ENCODE measurements at regions not wholly inside any gene's neighbourhood (a gene's known extent, or its start where the extent isn't known, plus 50 kb on each side); places are given as distances from the start of the nearest gene placed in this dataset.

DNA sequence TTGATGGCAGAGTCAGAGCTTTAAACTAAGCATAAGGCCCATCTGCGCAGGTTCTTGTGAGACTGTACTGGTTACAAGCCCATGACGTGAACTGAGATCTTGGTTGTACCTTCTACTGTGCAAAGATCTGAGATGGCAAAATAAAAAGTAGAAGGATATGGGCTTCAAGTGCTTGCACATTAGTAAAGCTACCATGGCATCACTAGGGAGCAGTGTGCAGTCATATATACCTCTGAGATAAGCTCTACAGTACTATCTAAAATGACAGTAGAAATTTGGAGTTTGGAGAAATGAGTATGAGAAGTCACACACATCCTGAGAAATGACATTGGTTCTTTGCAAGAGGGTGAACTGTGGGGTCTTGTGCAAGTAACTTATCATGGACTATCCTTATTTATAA lies 408.2 kb upstream of the PRR16 start:
- Histone ChIP-seq H2AFZ (ENCODE audit: low read depth, low read length) (no peak overlapping the region), H3K4me2 (ENCODE audit: insufficient read depth, low read length) (no peak overlapping the region), H3K4me1 (replicated peaks in 1 of 2; ENCODE audit: control insufficient read depth in 2 of 2, insufficient read depth in 2 of 2, low read length in 2 of 2) (no peaks in the 10 kb centered on the region), H3K79me2 (ENCODE audit: control insufficient read depth, insufficient read depth, low read length) (no peaks in the 10 kb centered on the region), H3K36me3 (ENCODE audit: control insufficient read depth, insufficient read depth, low read length) (no peaks in the 10 kb centered on the region), H3K9me3 (replicated peaks; ENCODE audit: control insufficient read depth, insufficient read depth, low read depth, low read length) (0 out of 2 replicates have a peak, but pooled peaks cover 2% of the 10 kb centered on the region), H3K27ac (ENCODE audit: extremely low read depth, low read depth, low read length) (no peak overlapping the region), H3K4me3 (no peak overlapping the region), H3K9me1 (ENCODE audit: control insufficient read depth, insufficient read depth, low read length) (no peaks in the 10 kb centered on the region), H3K9ac (ENCODE audit: insufficient read depth in 1 of 2, low read depth in 2 of 2, low read length in 2 of 2) (no peak overlapping the region), H4K20me1 (replicated peaks; ENCODE audit: control insufficient read depth, insufficient read depth, low read length) (no peaks in the 10 kb centered on the region), H3K27me3 (ENCODE audit: control insufficient read depth in 2 of 2, insufficient read depth in 2 of 2, low read length in 2 of 2) (no peaks in the 10 kb centered on the region)
- FAIRE-seq (no peak), DNase-seq (ENCODE audit: extremely low read depth in 1 of 4, low spot score in 3 of 4) (peak in 1 of 4 experiments; percentile 11), ATAC-seq (no peak)
- TF ChIP-seq BRD9 (IDR thresholded peaks at IDR 0.05; ENCODE audit: low read depth, partially characterized antibody) (no peak), RAD21 (CRISPR knock-in tag; conservative IDR thresholded peaks at IDR 0.05 in 1 of 2, IDR thresholded peaks at IDR 0.05 in 1 of 2) (peak; percentile 48 to 65)
- ChIA-PET POLR2A (no interaction called here), CTCF (ENCODE audit: low intra/inter-chr PET ratio) (no interaction called here)
- in situ Hi-C loops (cut with MboI): no loop called here
- intact Hi-C loops (cut with micrococcal nuclease): no loop called here
- no TSS peak for BruUV-seq (replicated peaks)
- 12% methylated on average over 2 of the region's 2 CpGs for WGBS (ENCODE audit: insufficient coverage, low coverage, missing lambda C conversion rate)

DNA sequence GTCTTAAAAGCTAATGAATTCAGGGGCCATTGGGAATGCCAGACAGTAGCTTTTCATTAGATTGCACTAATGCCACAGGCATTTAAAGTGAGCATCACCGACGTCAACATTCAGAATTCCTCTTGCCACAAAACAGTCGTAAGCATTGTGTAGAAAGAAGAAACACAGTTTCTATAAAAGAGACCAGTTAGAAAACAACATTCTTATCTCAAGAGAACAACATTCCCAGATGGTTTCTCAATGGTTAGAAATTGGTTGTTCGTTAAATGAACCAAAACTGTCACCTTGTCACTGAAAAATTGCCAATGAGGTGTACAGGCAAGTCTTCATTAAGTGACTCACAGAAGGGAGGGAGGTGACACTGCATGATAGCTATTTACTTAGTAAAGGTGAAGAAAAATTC lies 401.6 kb upstream of the PRR16 start:
- WGBS (ENCODE audit: insufficient coverage, low coverage, missing lambda C conversion rate): 8% methylated on average over 4 of the region's 4 CpGs
- Histone ChIP-seq H3K9me3 (replicated peaks; ENCODE audit: control insufficient read depth, insufficient read depth, low read depth, low read length) (0 out of 2 replicates have a peak, but pooled peaks cover 2% of the 10 kb centered on the region), H3K79me2 (ENCODE audit: control insufficient read depth, insufficient read depth, low read length) (no peaks in the 10 kb centered on the region), H3K9ac (ENCODE audit: insufficient read depth in 1 of 2, low read depth in 2 of 2, low read length in 2 of 2) (no peak overlapping the region), H3K4me1 (replicated peaks in 1 of 2; ENCODE audit: control insufficient read depth in 2 of 2, insufficient read depth in 2 of 2, low read length in 2 of 2) (no peaks in the 10 kb centered on the region), H3K4me2 (ENCODE audit: insufficient read depth, low read length) (no peak overlapping the region), H4K20me1 (replicated peaks; ENCODE audit: control insufficient read depth, insufficient read depth, low read length) (no peaks in the 10 kb centered on the region), H3K9me1 (ENCODE audit: control insufficient read depth, insufficient read depth, low read length) (no peaks in the 10 kb centered on the region), H2AFZ (ENCODE audit: low read depth, low read length) (no peak overlapping the region), H3K36me3 (ENCODE audit: control insufficient read depth, insufficient read depth, low read length) (no peaks in the 10 kb centered on the region), H3K27me3 (ENCODE audit: control insufficient read depth in 2 of 2, insufficient read depth in 2 of 2, low read length in 2 of 2) (no peaks in the 10 kb centered on the region), H3K4me3 (no peak overlapping the region), H3K27ac (ENCODE audit: extremely low read depth, low read depth, low read length) (no peak overlapping the region)
- TF ChIP-seq, protein P1, sequence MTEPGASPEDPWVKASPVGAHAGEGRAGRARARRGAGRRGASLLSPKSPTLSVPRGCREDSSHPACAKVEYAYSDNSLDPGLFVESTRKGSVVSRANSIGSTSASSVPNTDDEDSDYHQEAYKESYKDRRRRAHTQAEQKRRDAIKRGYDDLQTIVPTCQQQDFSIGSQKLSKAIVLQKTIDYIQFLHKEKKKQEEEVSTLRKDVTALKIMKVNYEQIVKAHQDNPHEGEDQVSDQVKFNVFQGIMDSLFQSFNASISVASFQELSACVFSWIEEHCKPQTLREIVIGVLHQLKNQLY (CRISPR knock-in tag; conservative IDR thresholded peaks at IDR 0.05): no peak
- POLR2A ChIA-PET: interaction anchor here (1.2 kb wide), 1 partner anchor 9 kb away, joined by 3 read pairs; no protein-coding TSS in a partner anchor
- in situ Hi-C loops (cut with MboI) (no loop called here), intact Hi-C loops (cut with micrococcal nuclease) (no loop called here)
- BruUV-seq (replicated peaks): no TSS peak
- no peak for FAIRE-seq
- no peak for ATAC-seq
- no peak for DNase-seq (ENCODE audit: extremely low read depth in 1 of 4, low spot score in 3 of 4)
- CTCF ChIA-PET (ENCODE audit: low intra/inter-chr PET ratio): no interaction called here

All from K562 (cell line).